ENCODE measurements at regions not wholly inside any gene's neighbourhood (a gene's known extent, or its start where the extent isn't known, plus 50 kb on each side); places are given as distances from the start of the nearest gene placed in this dataset.

DNA sequence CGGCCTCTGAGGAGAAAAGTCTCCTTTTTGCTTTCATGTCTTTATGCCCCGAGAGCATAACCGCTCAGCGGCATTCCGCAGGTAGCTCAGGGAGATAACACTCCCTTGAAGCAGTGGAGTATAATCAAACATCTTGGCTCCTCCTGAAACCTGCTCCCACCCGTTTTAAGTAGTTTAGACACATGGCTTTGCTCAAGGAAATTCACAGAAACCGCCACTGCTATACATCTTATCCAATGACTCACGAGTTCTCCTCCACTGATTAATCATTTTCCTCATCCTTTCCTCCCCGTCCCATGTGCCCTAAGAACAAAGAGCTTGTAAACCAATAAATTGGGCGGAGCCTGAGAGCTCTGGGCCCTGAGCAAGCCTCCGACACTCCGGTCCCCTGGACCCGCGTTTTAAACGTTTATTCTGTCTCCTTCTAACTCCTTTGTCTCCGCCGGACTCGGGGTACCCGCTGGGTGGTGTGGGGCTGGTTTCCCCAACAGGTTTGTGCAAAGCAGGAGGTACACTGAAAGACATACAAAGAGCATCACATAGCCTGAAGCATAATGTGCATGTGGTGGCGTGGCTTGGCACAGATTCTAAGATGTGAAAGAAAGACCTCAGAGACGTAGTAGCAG is 401.2 kb downstream of the TLL1 start:
- ATAC-seq (ENCODE audit: low read depth) = no peak

More for the DNA sequence above, 401.2 kb downstream of the TLL1 start:
- H3K4me1 ChIP-seq (ENCODE audit: control insufficient read depth, insufficient read depth, low read length) = no peaks in the 10 kb centered on the region
- no peak overlapping the region for H2AK5ac ChIP-seq (ENCODE audit: low read depth, low read length)
- H4K91ac ChIP-seq (ENCODE audit: insufficient read depth, low read depth, low read length) = no peak overlapping the region
- no peak overlapping the region for H2BK120ac ChIP-seq (ENCODE audit: low read depth, low read length)
- H4K20me1 ChIP-seq (ENCODE audit: insufficient read depth, low read length) = no peaks in the 10 kb centered on the region
- TF ChIP-seq MAFK (IDR thresholded peaks at IDR 0.05; ENCODE audit: low read depth, low read length) (no peak), MAZ (IDR thresholded peaks at IDR 0.05; ENCODE audit: borderline replicate concordance, low read depth, low read length) (no peak), CHD1 (IDR thresholded peaks at IDR 0.05; ENCODE audit: low read depth, low read length) (no peak), RCOR1 (IDR thresholded peaks at IDR 0.05; ENCODE audit: insufficient replicate concordance, low read length) (no peak), MXI1 (IDR thresholded peaks at IDR 0.05; ENCODE audit: borderline replicate concordance, low read depth, low read length) (no peak), SMC3 (IDR thresholded peaks at IDR 0.05; ENCODE audit: low read depth, low read length) (no peak), BHLHE40 (IDR thresholded peaks at IDR 0.05; ENCODE audit: low read depth, low read length) (no peak), RAD21 (IDR thresholded peaks at IDR 0.05; ENCODE audit: low read length) (no peak), FOS (IDR thresholded peaks at IDR 0.05; ENCODE audit: low read depth, low read length) (no peak), CEBPB (IDR thresholded peaks at IDR 0.05; ENCODE audit: low read depth, low read length) (no peak), RFX5 (IDR thresholded peaks at IDR 0.05; ENCODE audit: low read depth, low read length) (no peak)
- TF ChIP-seq, protein P1, sequence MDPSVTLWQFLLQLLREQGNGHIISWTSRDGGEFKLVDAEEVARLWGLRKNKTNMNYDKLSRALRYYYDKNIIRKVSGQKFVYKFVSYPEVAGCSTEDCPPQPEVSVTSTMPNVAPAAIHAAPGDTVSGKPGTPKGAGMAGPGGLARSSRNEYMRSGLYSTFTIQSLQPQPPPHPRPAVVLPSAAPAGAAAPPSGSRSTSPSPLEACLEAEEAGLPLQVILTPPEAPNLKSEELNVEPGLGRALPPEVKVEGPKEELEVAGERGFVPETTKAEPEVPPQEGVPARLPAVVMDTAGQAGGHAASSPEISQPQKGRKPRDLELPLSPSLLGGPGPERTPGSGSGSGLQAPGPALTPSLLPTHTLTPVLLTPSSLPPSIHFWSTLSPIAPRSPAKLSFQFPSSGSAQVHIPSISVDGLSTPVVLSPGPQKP (IDR thresholded peaks at IDR 0.05; ENCODE audit: borderline replicate concordance, low read depth, low read length) = no peak
- TF ChIP-seq, protein P2, sequence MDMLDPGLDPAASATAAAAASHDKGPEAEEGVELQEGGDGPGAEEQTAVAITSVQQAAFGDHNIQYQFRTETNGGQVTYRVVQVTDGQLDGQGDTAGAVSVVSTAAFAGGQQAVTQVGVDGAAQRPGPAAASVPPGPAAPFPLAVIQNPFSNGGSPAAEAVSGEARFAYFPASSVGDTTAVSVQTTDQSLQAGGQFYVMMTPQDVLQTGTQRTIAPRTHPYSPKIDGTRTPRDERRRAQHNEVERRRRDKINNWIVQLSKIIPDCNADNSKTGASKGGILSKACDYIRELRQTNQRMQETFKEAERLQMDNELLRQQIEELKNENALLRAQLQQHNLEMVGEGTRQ (IDR thresholded peaks at IDR 0.05; ENCODE audit: low read depth, low read length) = no peak
- no peak overlapping the region for H2AK9ac ChIP-seq (replicated peaks; ENCODE audit: low read depth, low read length, poor library complexity)
- H2BK5ac ChIP-seq (ENCODE audit: low read depth, low read length, poor library complexity, severe bottlenecking) = no peak overlapping the region
- no peaks in the 10 kb centered on the region for H3K9me1 ChIP-seq (ENCODE audit: insufficient read depth, low read length)
- 0% methylated on average over 1 of the region's 21 CpGs; no CpG with 5 or more reads in 1 of the 2 experiments for WGBS, 2 experiments (ENCODE audit: extremely low coverage in 2 of 2, insufficient read length in 1 of 2)
- H2BK20ac ChIP-seq (ENCODE audit: low read depth, low read length) = no peak overlapping the region
- DNase-seq = no peak
- H3K36me3 ChIP-seq (ENCODE audit: control insufficient read depth, insufficient read depth, low read length) = no peaks in the 10 kb centered on the region
- in situ Hi-C loops (cut with MboI; ENCODE audit: low sequenced_read_pairs) (no loop called here), intact Hi-C loops (cut with micrococcal nuclease) (no loop called here), dilution Hi-C loops (cut with HindIII; ENCODE audit: low sequenced_read_pairs, unreplicated experiment) (no loop called here)
- no peak overlapping the region for H3K4me2 ChIP-seq (ENCODE audit: low read depth, low read length)
- no peak overlapping the region for H3K56ac ChIP-seq (ENCODE audit: extremely low read depth, insufficient read depth, low read length)
- no peak overlapping the region for H4K8ac ChIP-seq (ENCODE audit: low read depth in 2 of 2, low read length in 2 of 2)
- BruUV-seq (replicated peaks) = no TSS peak
- no peak overlapping the region for H3K14ac ChIP-seq (replicated peaks; ENCODE audit: low read depth, low read length)
- H3K79me1 ChIP-seq (ENCODE audit: low read depth in 1 of 2, low read length in 2 of 2) = no peaks in the 10 kb centered on the region
- H3K9me3 ChIP-seq (ENCODE audit: control insufficient read depth, insufficient read depth, low read length) = peaks cover 4% of the 10 kb centered on the region
- H3K9ac ChIP-seq (ENCODE audit: low read depth, low read length) = no peak overlapping the region
- no peak overlapping the region for H4K5ac ChIP-seq (ENCODE audit: low read depth, low read length)
- H3K27me3 ChIP-seq (ENCODE audit: control insufficient read depth, insufficient read depth, low read length) = no peaks in the 10 kb centered on the region
- ChIA-PET CTCF (no interaction called here), POLR2A (ENCODE audit: unreplicated experiment) (no interaction called here)
- H3K23ac ChIP-seq (ENCODE audit: low read depth, low read length) = no peak overlapping the region
- H3K18ac ChIP-seq (ENCODE audit: low read depth, low read length) = no peak overlapping the region
- no peak overlapping the region for H2AFZ ChIP-seq (replicated peaks; ENCODE audit: low read length, poor library complexity)
- H3K27ac ChIP-seq (ENCODE audit: insufficient read depth, low read length) = no peak overlapping the region
- no peak overlapping the region for H3K4me3 ChIP-seq (ENCODE audit: insufficient read depth, low read depth, low read length)
- H3K4ac ChIP-seq (ENCODE audit: low read depth, low read length) = no peak overlapping the region
- H2BK15ac ChIP-seq (ENCODE audit: low read depth, low read length) = no peak overlapping the region

Data from IMR-90 (cell line).